NCI-H82 treated with DMSO at 0.1 percent for 48 hours (cell line): ENCODE measurements at regions not wholly inside any gene's neighbourhood (a gene's known extent, or its start where the extent isn't known, plus 50 kb on each side); places are given as distances from the start of the nearest gene placed in this dataset.
"Not testable (repeated sequence)": the region's sequence is repeated elsewhere in the genome, so short reads cannot be mapped to it uniquely, and the experiment has no call there.

Experiments used
- DNase-seq: peaks from one replicate; lab custom pipeline; 2025; ENCODE audit not compliant: unreplicated experiment; lab: John Stamatoyannopoulos, UW

GRCh38 chr1:198416296-198416695 is 124.2 kb downstream of the ATP6V1G3 start:
- no peak for DNase-seq

- DNase-seq = no peak
Observed at GRCh38 chr1:198411240-198411639, 129.2 kb downstream of the ATP6V1G3 start.

GRCh38 chr1:198408716-198409115 is 131.8 kb downstream of the ATP6V1G3 start:
- DNase-seq = no peak

GRCh38 chr1:198404632-198405031 is 135.8 kb downstream of the ATP6V1G3 start:
- not testable (repeated sequence) for DNase-seq

- DNase-seq = no peak
Observed at GRCh38 chr1:198400063-198400462, 140.4 kb downstream of the ATP6V1G3 start.

- DNase-seq = no peak
Observed at GRCh38 chr1:198399452-198399851, 141.0 kb downstream of the ATP6V1G3 start.

- no peak for DNase-seq
Observed at GRCh38 chr1:198397208-198397808, 143.2 kb downstream of the ATP6V1G3 start.

- no peak for DNase-seq
Observed at GRCh38 chr1:198391393-198392020, 149.0 kb downstream of the ATP6V1G3 start.

- no peak for DNase-seq
Observed at GRCh38 chr1:198387587-198387986, 152.9 kb downstream of the ATP6V1G3 start.

GRCh38 chr1:198380275-198380674 is 160.2 kb downstream of the ATP6V1G3 start:
- DNase-seq = no peak

- DNase-seq = no peak
Observed at GRCh38 chr1:198377702-198378101, 162.8 kb downstream of the ATP6V1G3 start.

- no peak for DNase-seq
Observed at GRCh38 chr1:198374288-198374687, 166.2 kb downstream of the ATP6V1G3 start.

GRCh38 chr1:198373376-198373775 is 167.1 kb downstream of the ATP6V1G3 start:
- DNase-seq = no peak
